ENCODE measurements at regions not wholly inside any gene's neighbourhood (a gene's known extent, or its start where the extent isn't known, plus 50 kb on each side); places are given as distances from the start of the nearest gene placed in this dataset.

GRCh38 chr3:176347424-176348146 lies 849.7 kb downstream of the TBL1XR1 start (continued):
- TF ChIP-seq TSHZ1 (CRISPR knock-in tag; IDR thresholded peaks at IDR 0.05) (peak; percentile 80; the same call in 1 of the 2 replicates), HDAC2 (IDR thresholded peaks at IDR 0.05) (no peak), MNT (conservative IDR thresholded peaks at IDR 0.05) (no peak), ZNF589 (CRISPR knock-in tag; IDR thresholded peaks at IDR 0.05; ENCODE audit: low read depth) (peak; percentile 80; the same call in 1 of the 2 replicates), ZNF695 (CRISPR knock-in tag; IDR thresholded peaks at IDR 0.05) (no peak), ZNF324 (CRISPR knock-in tag; IDR thresholded peaks at IDR 0.05) (no peak), AFF1 (IDR thresholded peaks at IDR 0.05; ENCODE audit: low read depth in 1 of 2, partially characterized antibody in 2 of 2) (no peak), ZNF668 (CRISPR knock-in tag; IDR thresholded peaks at IDR 0.05) (no peak), ELK3 (CRISPR knock-in tag; IDR thresholded peaks at IDR 0.05) (no peak), FUS (optimal IDR thresholded peaks at IDR 0.05; ENCODE audit: low read depth, low read length) (no peak)

All from K562 (cell line).